ENCODE measurements at regions not wholly inside any gene's neighbourhood (a gene's known extent, or its start where the extent isn't known, plus 50 kb on each side); places are given as distances from the start of the nearest gene placed in this dataset.
"Not testable (repeated sequence)": the region's sequence is repeated elsewhere in the genome, so short reads cannot be mapped to it uniquely, and the experiment has no call there.

- H3K9me3 ChIP-seq, result no peaks in the 10 kb centered on the region
- H3K36me3 ChIP-seq, result no peaks in the 10 kb centered on the region
- intact Hi-C loops (cut with DNase I), result no loop called here
- ATAC-seq (no peak), DNase-seq (no peak)
- H3K27ac ChIP-seq, result no peak overlapping the region
- no peak overlapping the region for H3K4me3 ChIP-seq
- H3K27me3 ChIP-seq, result no peaks in the 10 kb centered on the region
- TF ChIP-seq CTCF (IDR thresholded peaks at IDR 0.05), result no peak
- no peaks in the 10 kb centered on the region for H3K4me1 ChIP-seq
These were observed 543.2 kb upstream of the B3GAT1 start for GRCh38 chr11:134955281-134955680.

GRCh38 chr11:134954456-134954855 lies 542.4 kb upstream of the B3GAT1 start:
- DNase-seq; ATAC-seq; H3K36me3 ChIP-seq; H3K4me1 ChIP-seq; H3K4me3 ChIP-seq; intact Hi-C loops (cut with DNase I); H3K27me3 ChIP-seq; H3K27ac ChIP-seq; H3K9me3 ChIP-seq: not testable (repeated sequence)

- intact Hi-C loops (cut with DNase I); ATAC-seq: not testable (repeated sequence)
These were observed 541.5 kb upstream of the B3GAT1 start for GRCh38 chr11:134953417-134953970.

GRCh38 chr11:134951305-134951700 lies 539.3 kb upstream of the B3GAT1 start:
- peak; percentile 8 for ATAC-seq
- DNase-seq, result no peak
- Histone ChIP-seq H3K36me3 (no peaks in the 10 kb centered on the region), H3K4me1 (peaks cover 8% of the 10 kb centered on the region), H3K27ac (no peak overlapping the region), H3K9me3 (no peaks in the 10 kb centered on the region), H3K4me3 (no peak overlapping the region), H3K27me3 (no peaks in the 10 kb centered on the region)
- TF ChIP-seq CTCF (IDR thresholded peaks at IDR 0.05), result no peak
- intact Hi-C loops (cut with DNase I), result no loop called here

More at GRCh38 chr11:134953417-134953970, 541.5 kb upstream of the B3GAT1 start:
- H3K4me3 ChIP-seq, H3K36me3 ChIP-seq, H3K4me1 ChIP-seq, H3K27ac ChIP-seq, H3K9me3 ChIP-seq, DNase-seq, H3K27me3 ChIP-seq: not testable (repeated sequence)

- no peak for TF ChIP-seq CTCF (IDR thresholded peaks at IDR 0.05)
- no peaks in the 10 kb centered on the region for H3K36me3 ChIP-seq
- H3K4me1 ChIP-seq, result peaks cover 8% of the 10 kb centered on the region
- ATAC-seq (no peak), DNase-seq (no peak)
- no peaks in the 10 kb centered on the region for H3K27me3 ChIP-seq
- intact Hi-C loops (cut with DNase I), result no loop called here
- H3K27ac ChIP-seq, result no peak overlapping the region
- H3K4me3 ChIP-seq, result no peak overlapping the region
- no peaks in the 10 kb centered on the region for H3K9me3 ChIP-seq
These were observed 538.8 kb upstream of the B3GAT1 start for GRCh38 chr11:134950692-134951304.

GRCh38 chr11:134949121-134950090 lies 537.4 kb upstream of the B3GAT1 start:
- Histone ChIP-seq H3K27ac (peak overlapping the region; percentile 45), H3K4me3 (no peak overlapping the region), H3K9me3 (no peaks in the 10 kb centered on the region), H3K27me3 (no peaks in the 10 kb centered on the region), H3K36me3 (no peaks in the 10 kb centered on the region), H3K4me1 (peaks cover 8% of the 10 kb centered on the region)
- no peak for TF ChIP-seq CTCF (IDR thresholded peaks at IDR 0.05)
- DNase-seq (no peak), ATAC-seq (peak; percentile 53)
- intact Hi-C loops (cut with DNase I), result no loop called here

All from upper lobe of right lung (tissue), 1 donor.